GM18519 (cell line): ENCODE measurements at regions not wholly inside any gene's neighbourhood (a gene's known extent, or its start where the extent isn't known, plus 50 kb on each side); places are given as distances from the start of the nearest gene placed in this dataset.
"Not testable (repeated sequence)": the region's sequence is repeated elsewhere in the genome, so short reads cannot be mapped to it uniquely, and the experiment has no call there.

Experiments used
- ATAC-seq: cut with Tn5 transposase; IDR thresholded peaks from one replicate; pipeline ENCODE4 v1.9.1; 2021; ENCODE audit warnings: mild to moderate bottlenecking, moderate library complexity; ENCODE audit not compliant: unreplicated experiment, low FRiP score

DNA sequence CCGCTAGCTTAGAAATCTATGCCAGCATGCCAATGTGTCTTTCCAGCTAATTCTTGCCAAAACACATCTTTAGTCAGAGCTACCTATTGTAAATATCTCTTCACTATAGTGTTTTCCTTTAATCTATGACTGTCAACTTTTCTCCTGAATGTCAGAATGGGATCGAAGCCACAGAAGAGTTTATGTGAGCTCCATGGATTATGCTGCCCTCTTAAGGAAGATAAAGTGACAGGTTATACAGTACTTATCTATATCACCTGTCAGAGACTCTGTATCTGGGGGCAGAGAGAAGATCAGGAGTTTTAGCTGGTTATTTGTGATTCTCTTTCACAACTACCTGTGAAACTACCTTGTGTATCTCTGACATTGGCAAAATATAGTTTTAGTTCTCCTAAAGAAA, 204.3 kb upstream of the SEL1L start:
- no peak for ATAC-seq

DNA sequence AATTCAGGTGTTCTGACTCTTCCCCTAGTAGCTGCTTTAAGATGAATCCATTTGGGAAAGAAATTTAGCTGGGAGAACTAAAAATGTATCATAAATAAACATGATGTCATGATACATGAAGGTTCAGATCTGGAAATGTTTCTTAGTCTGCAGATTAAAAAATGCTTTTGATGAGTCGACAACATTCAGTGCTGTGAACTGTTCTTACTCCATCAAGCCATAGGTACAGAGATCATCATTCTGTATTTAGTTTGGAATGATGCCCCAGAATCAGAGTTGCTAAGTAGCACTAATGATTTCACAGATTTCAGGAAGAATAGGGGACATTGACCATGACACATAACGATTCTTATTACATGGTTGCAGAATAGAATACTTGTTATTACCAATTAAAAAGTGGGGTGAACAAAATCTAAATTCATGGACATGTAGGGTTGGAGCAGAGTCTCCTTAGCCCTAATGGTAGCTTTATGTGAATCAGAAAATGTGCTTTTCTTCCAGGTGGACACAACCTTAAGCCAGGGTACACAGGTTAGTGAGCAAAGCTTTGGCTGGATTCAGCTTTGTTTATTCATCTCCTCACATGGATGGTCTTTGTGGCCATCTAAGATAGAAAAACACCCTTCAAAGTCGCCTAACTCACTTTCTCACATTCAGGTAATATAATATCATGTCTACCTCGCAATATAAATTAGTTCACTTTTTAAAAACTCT, 205.4 kb upstream of the SEL1L start:
- ATAC-seq, result no peak

DNA sequence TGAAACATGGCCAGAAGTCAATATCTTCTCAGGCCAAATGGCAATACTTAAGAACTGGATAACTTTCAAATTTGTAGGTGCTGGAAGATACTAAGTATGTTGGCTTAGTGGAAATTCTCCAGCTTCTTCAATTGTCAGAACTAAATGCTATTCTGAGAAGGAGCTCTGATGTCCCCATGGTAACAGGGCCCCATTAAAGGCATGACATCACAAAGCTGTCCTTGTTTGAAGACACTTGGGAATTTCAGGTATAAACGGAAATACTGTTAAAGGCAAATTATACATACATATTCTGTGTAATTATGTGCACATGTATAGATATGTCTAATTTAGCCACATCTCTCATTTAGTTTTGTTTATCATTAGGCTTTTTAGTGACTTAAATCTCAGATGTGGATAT, 210.0 kb upstream of the SEL1L start:
- ATAC-seq, result no peak

DNA sequence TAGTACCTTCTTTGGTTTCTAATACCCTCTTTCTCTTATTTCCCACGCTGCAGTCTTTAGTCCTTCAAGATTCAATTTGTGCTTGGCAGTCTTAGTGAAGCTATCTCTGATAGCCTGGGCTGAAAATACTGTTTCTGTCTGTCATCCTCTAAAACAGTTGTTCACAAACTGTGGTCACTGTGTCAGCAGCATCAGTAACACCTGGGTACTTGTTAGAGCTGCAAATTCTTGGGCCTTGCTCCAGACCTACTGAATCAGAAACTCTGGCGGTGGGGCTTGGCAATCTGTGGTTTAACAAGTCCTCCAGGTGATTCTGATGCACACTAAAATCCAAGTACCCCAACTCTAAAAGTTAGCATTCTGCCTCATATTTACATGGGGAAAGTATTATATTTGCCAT, 217.5 kb upstream of the SEL1L start:
- ATAC-seq, result no peak

DNA sequence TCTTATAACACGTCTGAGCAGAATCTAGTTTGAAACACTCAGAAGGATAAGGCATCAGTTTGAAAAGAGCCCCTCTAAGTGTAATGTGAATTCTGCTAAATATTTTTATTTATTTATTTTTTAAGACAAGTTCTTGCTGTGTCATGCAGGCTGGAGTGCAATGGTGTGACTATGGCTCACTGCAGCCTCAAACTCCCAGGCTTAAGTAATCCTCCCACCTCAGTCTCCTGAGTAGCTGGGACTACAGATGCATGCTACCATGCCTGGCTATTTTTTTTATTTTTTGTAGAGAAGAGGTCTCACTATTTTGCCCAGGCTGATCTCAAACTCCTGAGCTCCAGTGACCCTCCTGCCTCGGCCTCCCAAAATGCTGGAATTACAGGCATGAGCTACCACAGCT, 225.9 kb upstream of the SEL1L start:
- no peak for ATAC-seq

DNA sequence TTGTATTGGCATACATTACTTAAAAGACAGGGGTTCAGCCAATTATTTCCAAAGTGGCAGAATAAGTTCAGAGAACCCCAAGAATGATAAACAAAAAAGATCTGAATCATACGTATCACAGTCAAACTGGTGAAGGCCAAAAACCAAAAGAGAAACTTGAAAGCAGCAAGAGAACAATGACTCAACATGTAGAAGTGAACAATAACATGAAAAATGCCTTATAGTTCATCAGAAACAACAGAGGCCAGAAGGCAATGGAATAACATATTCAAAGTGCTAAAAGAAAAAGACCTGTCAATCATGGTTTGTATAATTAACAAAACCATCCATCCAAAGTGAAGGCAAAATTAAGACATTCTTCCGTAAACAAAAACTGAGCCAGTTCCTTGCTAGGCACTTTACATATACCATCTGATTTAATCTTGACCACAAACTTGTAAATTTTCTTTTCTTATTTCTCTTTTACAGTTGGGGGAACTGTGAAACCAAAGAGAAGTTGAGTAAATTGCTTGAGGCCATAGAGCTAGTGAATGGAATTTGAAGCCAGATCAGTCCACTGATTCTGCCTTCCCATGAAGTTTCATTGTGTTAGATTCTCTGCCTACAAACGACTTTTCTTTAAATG, 232.1 kb upstream of the SEL1L start:
- no peak for ATAC-seq

DNA sequence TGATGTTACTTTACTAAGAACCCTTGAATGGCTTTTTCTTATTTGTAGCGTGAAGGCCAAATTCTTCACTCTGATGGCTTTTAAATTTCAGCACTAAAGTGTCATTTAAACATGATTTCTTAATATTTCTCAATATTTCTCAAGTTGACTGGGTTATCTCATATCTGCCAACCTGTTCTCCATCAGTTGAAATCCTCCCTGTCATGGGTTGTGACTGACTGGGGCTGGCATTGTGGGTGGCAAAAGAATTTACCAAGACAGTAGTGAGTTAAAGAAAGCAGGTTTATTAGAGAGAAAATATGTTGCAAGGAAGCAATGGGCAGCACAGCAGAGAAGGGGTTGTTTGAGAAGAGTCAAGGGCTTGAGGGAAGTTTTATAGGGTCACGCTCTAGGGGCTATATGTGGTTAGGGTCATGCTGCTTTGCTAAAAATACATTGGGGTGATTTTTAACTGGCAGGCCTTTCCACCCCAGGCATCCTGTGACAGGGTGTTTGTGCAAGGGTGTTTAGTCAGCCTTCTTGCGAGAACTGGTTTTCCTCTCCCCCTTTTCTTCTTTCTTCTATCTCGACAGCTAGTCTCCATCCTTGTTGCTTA, 232.8 kb upstream of the SEL1L start:
- no peak for ATAC-seq

DNA sequence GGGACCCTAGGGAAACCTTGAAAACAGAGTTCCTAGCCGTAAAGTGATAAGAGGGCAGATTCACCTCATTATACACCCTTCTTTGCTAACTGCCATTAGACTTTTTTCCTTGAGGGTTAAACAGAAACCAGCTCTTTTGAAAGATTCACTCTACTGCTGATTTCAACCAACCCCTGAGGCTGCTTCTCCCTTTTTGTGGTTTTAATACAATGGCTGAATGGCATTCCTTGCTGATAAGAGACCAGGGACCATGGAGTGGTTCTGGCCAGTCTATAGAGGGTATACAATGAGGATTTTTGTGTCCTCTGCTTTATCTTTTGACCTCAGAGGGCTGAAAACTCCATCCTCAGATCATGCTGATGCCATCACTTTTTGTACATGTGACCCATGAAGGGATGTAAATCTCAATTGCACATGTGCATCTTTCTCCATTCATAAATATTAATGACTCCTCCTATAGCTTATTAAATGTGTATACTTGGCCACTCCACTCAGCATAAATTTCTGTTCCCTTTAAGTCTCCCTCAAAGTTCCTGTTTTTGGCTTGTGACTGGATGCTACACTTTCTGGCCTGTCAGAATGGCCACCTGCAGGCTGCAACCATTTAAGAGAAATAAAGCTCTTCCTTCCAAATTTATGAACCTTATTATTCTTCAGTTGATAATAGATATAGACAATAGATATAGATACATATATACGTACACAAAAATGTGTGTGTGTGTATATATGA, 233.8 kb upstream of the SEL1L start:
- ATAC-seq, result no peak

DNA sequence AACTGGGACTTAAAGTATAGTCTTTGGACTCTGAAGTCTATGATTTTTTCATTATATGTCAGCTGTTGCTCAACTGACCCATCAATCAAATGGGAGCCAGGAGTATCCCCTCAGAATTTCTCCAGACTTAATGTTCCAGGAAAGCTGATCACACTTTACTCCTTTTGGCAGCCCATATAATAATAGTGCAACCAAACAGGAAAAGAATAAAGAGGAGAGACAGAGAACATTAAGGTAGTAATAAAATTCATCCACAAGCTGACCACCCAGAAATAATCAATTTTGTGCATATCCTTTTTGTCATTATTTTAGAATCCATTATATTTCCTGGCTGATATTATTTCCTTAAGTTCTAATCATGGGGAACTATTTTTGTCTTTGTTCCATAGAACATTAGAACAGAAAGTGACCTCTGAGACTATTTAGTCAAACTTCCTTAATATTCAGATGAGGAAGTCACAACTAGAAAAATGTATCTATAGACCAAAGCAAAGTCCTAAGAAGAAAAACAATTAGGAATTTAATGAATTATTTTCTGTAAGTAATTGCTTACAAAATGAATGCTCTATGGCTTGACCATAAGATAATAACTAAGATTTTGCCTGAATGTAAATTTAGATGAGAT, 238.1 kb upstream of the SEL1L start:
- ATAC-seq, result no peak

DNA sequence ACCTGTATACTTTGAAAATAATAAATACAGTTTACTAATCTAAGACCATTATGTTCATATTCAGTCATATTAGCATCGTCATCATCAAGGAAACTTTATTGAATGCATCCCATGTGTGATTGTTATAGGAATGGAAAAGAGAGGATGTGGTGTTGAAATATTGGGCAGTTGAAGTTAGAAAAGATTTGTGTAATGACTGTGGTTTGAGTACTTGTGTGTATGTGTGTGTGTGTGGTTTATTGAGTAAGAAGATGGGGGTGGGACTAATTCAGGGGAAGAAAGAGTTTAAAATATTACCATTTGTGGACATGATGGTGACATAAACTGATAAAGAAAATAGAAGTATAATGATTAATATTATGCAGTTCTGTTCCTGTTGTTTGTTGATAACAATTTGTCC, 238.7 kb upstream of the SEL1L start:
- ATAC-seq, result no peak

DNA sequence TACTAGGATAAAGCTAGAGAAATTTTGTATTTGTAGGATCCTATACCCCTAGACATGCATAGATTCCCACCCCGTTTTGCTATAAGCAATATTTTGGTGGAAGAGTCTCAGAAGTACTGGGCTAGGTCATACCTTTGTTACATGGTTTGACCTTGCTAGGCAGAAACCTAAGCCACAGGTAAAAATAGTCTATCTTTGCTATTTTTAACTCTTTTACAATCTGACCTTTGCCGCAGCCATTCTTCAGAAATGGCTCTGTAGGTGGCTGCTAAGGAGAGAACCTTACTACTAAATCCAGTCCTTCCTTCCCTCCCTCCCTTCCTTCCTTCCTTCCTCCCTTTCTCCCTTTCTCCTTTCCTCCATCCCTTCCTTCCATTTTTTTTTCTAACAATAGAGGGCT, 242.9 kb upstream of the SEL1L start:
- no peak for ATAC-seq

DNA sequence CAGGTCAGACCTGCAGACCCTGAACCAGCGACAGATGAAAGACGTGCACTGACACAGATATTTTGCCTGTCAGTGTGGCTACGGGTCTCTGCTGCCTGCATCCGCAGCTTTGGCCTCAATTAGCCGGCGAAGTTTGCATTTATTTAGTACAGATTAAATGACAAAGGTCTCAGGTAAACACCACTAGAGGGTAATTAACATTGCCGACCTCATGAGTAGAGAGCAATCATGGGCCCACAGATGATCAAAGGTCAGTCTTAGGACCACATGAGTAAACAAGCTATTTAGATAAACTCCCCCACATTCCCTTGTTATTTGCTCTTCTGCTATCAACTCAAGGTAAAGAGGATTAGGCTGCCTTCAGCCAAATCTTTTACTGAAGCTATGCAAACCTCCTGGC, 248.1 kb upstream of the SEL1L start:
- ATAC-seq, result not testable (repeated sequence)

DNA sequence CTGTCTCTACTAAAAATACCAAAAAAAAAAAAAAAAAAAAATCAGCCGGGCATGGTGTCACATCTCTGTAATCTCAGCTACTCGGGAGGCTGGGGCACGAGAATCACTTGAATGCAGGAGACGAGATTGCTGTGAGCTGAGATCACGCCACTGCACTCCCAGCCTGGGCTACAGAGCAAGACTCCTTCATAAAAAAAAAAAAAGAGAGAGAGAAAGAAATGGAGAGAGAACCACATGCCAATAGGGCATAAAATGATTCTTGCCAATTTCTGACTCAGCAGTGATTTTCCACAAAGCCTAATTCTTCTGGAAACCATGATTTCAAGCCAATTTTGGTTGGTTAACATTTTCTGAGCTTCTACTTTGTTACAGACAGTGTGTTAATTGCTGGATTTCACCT, 250.4 kb upstream of the SEL1L start:
- ATAC-seq, result no peak

DNA sequence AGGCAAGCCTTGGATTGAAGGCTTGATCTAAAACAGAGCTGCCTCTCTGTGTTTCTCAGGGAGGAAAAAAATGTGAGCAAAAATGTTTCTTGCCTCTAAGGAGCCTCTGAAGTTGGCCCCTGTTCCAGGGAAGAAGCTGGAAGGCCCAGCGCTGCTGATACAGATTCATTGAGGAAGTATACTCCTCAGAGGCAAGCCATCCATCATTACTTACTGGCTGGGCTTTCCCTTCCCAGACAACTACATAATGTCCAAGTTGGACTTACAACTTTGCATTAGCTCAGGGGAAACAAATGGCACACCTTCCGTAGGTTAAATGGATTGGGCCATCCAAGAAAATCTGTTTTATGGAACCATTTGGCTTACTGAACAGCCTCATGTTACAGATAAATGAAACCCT, 263.7 kb upstream of the SEL1L start:
- no peak for ATAC-seq

DNA sequence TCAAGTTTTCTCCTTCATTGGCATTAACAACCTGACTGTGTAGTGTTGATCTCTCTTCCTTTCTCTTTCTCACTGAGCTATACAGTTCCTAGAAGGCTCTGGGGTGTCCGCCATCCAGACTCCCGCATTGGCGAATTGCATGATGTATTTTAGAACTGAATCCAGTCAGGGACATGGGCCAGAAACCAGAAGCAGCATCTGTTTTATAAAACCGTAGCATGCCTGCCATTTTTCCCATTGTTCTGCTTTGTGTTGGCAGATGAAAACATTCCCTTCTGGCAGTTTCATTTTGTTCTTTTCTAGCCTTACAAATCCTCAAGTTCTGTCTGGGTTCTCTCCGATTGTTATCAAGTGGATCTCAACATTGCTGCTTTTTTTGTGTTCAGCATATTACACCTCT, 268.3 kb upstream of the SEL1L start:
- no peak for ATAC-seq

DNA sequence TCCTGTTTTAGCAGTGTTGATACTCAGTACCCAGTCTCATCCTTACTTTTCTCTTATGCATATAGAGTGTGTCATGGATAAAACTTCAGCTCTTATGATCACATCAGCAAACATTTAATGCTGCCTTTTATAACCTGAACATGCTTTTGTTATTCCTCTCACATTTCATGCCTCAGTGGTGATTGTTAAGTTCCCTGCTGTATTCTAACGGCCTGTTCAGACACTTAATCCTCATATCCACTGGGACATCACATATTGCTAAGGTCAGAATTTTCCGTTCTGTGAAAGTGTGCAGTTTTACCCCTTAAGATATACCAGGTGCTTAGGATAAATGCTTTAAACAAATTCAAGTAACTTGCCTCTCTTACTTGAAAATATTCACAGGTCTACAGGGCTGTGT, 268.7 kb upstream of the SEL1L start:
- no peak for ATAC-seq

DNA sequence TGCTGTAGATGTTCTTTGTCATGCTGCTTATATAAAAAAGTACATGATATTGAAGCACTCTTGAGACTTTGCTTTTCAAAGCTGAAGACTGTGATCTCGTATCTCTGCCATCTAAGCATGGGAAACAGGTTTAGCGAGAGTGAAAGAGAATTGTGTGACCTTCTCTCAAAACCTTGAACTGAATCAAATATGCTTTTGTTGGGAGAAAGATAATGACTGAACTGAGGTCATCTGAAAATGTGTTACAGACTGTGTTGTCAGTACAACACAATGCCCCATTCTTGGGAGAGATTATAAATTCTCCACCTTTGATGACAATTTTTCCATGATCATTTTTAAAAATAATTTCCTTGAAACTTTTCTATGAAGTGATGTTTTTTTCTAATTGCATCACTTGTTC, 272.1 kb upstream of the SEL1L start:
- no peak for ATAC-seq

DNA sequence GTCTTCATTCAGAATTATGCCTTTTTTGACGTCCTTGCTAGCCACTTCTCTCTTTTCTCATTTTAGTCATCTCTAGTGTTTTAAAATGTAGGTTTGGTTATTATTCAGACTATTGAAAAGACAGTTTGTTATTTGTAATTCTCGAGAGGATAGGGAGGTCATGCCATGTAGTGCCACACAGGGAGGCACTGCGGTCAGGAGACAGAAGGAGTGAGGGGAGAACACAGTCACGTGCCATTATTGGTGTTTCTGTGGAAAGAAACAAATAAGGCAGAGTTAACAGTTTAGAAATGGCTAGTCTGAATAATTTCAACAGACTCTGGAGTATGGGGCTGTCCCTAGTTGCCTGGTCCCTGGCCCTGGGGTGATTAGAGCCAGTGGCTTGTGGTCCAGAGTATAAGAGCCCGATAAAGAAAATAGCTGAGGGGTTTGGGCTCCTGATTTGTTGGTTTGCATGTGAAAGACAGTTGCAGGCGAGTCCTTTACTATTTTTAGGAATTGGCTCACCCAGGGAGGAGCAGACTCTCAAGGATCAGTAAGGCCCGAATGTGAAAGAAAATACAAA, 278.1 kb upstream of the SEL1L start:
- no peak for ATAC-seq

DNA sequence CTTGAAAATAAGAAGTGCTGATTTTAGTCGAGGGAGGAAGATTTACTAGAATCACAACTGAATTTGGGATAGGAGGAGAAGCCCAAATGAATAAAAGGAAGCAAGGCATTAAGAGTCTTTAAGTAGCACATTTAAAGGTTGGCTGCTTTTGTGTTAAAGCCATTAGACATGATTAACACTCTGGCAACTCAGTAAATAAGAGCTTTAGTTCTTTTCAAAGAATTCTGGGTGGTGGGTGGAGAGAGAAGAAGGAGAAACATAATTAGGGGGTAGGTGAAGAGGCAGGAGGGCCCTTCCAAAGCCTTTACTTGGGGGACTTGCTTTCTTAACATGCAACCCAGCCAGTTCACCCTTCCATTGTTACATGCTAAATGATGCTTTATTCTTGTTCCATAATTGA, 284.6 kb upstream of the SEL1L start:
- ATAC-seq, result no peak

DNA sequence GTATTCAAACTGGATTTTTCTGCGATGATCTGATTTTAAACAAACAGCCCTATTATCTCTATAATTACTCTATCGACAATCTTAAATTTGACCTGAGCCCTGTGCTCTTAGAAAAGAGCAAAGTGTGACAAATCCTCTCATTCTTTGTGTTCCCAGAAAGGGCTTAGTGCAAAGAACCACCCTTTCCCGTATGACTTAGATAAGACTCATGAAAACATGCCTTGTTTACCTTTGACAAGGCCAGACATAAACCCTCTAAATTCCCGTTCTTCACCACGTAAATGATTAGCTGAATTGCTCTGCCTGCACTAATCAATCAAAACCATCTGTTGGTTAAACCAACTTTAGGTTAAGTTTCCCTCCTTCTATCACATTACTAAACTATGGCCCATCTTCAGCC, 285.7 kb upstream of the SEL1L start:
- ATAC-seq, result no peak

DNA sequence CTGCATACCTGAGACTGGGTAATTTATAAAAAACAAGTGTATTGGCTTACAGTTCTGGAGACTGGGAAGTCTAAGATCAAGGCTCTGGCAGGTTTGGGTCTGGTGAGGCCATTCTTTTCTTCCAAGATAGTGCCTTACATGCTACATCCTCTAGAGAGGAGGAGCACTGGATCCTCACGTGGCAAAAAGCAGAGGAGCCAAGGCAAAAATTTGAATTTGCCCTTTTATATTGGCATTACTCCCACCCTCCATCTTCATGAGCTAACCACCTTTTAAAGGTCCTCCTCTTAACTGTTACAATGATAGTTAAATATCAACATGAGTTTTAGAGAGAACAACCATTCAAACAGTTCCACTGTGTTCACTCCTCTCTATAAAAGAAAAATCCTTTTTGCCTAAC, 286.3 kb upstream of the SEL1L start:
- no peak for ATAC-seq
